ENCODE measurements at regions not wholly inside any gene's neighbourhood (a gene's known extent, or its start where the extent isn't known, plus 50 kb on each side); places are given as distances from the start of the nearest gene placed in this dataset.
A peak's percentile ranks its signal among the peaks of the same experiment; 100 is the strongest.

DNA sequence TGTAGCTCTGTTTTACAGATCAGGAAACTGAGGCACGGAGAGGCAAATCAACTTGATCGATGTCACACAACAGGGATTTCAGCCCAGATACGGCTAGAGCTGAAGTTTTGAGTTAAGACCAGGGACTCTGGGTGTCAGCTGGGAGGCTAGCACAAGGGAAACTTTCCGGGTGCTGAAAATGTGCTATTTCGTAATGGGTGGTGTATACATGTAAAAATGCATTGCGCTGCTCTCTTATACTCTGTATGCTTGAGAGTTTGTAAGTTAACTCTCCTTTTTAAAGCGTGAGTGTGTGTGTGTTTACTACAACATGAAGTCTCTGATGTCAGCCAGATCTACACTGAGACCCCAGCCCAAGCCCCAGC, 227.6 kb downstream of the MN1 start:
- DNase-seq (ENCODE audit: low spot score), result no peak

DNA sequence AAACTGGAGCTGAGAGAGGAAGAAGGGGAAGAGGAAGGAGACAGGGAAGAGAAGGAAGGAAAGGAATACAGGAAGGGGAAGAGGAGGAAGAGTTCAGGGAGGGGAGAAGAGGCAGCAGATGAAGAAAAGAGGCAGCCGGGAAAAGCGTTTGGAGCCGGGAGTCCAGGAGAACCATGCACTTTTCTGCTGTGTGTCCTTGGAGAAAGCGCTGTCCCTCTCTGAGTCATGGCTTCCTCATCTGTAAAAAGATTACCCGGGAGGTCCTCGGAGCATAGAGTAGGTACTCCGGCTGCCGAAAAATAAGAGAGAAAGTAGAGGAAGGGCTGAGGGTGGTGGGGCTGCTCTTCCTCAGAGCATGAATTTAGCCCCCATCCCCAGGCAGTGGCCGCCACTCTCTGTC, 226.9 kb downstream of the MN1 start:
- DNase-seq (ENCODE audit: low spot score), result no peak

DNA sequence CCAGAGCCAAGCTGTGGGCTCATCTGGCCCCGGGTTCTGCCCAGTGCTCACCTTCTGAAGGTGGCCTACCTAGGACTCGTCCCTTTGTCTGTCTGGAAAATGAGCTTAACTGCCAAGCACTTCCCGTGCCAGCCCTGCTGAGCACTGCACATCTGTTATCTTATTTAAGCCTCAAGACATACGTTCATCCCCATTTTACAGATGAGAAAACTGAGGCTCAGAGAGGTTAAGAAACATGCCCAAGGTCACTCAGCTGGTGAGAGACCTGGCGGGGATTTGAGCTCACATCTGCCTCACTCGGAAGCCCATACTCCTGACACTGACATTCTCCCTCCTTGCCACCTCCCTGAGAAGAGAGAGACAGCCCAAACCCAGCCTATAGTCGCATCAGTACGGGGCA, 226.2 kb downstream of the MN1 start:
- no peak for DNase-seq (ENCODE audit: low spot score)

DNA sequence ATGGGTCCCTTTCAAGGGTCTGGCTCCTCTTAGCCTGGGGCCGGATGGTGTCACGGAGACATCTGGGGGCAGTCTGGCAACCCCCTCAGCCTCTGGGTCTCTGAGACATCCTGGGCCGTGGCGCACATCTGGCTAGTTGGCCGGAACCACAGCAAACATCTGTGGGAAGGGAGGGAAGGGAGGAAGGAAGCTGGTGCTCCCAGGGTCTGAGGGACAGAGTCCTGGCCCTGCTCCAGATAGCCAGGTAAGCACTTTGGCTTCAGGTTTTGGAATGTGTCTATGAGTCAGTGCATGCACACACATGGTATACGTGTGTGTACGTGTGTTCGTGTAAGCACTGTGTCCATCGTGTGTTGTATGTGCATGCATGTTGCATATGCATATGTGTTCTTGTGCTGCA, 225.1 kb downstream of the MN1 start:
- no peak for DNase-seq (ENCODE audit: low spot score)

DNA sequence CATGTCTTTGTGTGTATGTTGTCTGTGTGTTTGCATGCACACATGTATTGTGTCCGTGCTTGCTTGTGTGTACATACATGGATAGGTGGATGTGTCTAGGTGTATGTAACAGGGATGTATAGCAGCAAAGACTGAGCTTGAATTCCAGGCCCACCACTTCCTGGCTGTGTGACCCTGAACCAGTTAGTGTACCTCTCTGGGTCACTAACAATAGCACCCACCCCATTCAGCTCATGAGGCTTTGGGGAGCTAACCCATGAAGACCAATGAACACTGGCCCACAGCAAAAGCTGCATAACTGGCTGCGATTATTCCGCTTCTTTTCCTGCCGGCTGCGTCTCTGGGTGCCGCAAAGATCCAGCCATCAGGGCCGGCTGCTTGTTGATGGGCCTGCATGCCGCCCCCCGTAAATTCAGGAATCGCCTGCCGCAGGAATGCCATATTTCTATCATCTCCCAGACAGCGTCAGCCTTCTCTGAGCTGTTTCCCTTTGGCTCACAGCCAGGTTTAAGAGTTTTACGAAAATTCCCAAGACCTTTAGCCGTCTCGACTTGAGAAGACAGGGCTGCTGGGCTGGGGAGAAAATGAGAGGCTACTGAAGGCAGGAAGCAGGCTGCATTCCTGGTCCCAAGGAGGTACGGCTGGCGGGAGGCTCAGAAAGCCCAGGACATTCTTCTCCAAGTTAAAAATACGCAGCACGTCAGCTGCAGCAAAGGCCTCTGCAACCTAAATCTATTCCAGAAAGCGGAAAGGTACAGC, 224.6 kb downstream of the MN1 start:
- no peak for DNase-seq (ENCODE audit: low spot score)

DNA sequence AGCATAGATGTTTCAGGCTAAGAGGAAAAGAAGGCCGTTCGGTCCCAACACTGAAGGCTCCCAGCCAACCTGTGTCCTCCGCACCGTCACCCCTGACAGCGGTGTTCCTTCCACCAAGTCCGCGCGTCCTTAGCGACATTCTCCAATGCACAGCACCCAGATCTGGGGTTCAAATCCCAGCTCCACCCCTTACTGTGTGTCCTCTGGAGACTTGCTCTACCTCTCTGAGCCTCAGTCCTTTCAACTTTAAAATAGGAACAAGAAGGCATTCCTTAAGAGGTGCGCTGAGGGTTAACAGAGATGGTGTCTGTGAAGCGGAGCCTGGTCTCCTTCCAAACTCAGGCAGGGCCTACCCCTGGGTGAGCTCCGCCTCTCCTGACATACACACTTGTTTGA, 224.0 kb downstream of the MN1 start:
- no peak for DNase-seq (ENCODE audit: low spot score)

DNA sequence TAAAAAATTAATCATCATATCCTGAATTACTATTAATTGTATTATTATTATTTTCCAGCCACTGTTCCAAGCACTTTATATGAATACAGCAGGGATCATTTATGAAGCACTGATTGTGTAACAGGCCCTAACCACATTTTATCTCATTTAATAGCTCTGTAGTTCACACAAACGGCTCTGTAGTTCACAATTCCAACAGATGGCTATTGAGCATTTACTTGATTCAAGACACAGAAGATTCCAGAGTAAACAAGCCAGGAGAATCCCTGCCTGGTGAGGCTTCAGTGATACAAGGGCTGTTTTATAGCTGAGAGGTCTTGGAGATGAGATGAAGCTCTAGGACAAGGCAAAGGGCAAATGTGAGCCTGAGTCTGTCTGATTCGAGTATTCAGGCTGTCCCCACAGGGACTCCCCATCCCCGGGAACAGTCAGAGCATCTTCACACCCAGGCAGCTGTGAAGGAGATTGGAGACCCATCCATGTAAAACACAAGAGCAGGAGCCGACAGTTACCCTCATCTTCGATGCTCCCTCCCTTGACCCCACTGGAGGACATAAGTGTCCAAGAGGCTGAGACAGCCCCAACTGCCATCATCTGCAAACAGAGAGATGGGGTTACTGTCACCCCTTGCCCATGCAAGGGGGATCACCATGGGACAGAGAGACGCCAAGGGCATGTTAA, 222.5 kb downstream of the MN1 start:
- DNase-seq (ENCODE audit: low spot score), result no peak

DNA sequence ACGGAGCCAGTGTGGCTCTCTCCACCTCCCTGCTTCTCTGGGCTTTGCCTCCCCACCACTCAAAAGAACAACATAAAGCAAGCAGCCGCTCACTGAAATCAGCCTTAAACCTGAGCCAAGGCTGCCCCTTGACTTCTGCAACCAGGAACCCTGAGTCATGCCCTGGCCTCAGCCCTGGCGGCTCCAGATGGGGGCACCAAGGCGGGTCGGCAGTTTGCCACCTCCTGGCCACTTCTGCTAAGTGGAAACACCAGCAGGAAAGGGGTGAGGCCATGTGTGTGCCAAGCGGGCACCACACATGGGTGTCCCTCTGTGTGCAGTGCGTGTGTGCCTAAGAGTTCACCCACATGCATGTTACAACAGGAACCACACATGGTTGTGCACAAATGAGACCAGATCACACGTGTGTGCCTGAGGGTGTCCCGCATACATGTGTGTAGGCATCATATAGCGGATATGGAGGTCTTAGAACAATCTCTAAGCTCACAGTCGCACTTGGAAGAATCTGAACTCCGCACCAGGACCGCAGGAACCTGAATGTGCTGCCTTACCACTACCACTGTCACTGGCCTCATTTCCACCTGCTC, 221.2 kb downstream of the MN1 start:
- no peak for DNase-seq (ENCODE audit: low spot score)

DNA sequence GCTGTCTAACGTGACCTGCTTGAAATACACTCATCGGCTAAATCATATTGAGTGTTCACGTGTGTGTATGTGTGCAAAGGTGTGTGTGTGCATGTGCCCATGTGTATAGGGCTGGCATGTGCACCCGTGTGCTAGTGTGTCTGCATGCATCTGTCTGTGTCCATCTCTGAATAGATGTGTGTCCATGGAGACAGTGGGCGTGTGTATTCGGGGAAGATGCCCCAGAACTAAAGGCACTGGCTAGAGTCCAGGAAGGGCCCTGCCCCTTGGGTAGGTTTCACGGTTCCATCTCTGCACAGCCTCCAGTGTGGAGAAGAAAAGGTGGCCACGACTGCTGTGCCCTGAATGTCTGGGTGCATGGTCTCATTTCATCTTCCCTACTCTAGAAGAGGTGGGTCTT, 220.3 kb downstream of the MN1 start:
- DNase-seq (ENCODE audit: low spot score), result no peak

DNA sequence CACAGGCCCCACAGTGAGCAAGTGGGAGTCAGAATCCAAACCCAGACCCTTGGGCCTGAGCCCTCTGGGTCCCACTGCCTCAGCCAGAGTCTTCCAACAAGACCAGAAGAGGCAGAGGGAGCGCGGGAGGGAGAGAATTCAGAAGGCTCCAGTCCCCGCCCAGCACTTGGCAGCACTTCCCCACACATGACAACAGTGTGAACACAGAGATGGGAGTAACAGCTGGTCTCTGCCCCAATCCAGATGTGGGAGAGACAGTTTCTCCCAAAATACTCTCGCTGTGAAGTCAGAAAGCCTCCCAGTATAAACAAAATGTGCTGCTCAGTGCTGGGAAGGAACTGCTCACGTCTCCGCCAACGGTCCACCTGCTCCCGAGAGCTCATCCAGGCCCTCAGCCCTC, 219.9 kb downstream of the MN1 start:
- peak; percentile 83 for DNase-seq (ENCODE audit: low spot score)

DNA sequence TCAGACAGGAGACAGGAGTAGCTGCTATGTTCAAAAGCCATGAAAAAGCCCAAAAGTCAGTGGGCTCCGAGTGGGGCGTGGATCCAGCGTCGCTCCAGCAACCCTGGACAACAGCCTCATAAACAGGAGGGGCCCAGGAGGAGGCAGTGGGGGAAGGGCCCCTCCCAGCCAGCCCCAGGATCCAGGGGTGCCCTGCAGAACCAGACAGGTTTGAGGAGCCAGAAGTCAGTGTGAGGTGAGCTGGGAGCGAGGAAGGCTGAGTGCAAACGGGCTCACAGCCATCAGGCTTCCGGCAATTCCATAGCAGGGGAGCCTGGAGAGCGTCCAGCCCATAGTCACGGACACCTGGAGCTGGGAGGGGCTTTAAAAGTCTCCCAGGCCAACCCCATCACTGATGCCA, 217.7 kb downstream of the MN1 start:
- DNase-seq (ENCODE audit: low spot score), result no peak

DNA sequence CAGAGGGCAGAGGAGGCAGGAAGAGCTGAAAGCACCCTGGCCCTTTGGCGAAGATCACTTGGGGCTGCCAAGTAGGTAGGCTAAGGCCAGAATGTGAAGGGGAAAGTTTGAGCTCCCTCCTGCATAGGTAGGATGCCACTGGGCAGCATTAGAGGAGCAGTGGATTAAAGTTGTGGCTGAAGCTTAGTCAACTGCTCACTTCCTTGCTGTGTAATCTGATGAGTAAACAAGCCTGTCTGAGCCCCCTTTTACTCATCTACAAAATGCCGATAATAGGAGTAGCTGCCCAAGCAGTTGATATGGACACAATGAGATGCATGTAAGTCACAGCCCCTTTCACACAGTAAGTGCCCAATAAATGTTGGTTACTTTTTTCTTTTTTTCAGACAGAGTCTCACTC, 216.4 kb downstream of the MN1 start:
- DNase-seq (ENCODE audit: low spot score), result no peak

DNA sequence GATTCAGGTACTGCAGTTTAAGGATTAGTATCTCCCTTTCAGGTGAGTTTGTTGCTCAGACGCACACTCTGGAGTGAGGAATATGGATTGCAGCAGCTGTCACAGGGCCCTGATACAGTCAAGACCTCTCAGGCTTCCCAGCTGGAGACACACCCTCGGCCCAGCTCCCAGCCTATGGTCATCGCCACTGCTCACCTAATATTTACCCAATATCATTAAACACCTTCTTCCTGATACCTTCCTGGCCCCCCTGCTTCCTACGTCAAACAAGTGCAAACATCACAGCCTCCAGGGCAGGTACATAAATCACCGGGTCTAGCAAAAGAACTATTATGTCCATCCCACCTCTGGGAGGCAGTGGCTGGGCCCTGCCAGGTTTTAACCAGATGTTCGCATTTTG, 213.3 kb downstream of the MN1 start:
- no peak for DNase-seq (ENCODE audit: low spot score)

DNA sequence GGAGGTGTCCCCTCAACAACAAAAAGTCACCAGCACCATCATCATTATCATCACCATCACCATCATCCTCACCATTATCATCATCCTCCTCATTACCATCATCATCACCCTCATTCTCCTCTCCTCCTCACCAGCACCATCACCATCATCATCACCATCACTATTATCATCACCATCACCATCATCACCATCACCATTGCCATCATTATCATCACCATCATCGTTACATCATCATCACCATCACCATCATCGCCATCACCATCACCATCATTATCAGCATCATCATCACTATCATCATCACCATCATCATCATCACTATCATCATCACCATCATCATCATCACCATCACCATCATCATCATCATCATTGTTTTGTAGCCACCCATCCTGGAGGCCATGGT, 212.6 kb downstream of the MN1 start:
- DNase-seq (ENCODE audit: low spot score), result no peak

DNA sequence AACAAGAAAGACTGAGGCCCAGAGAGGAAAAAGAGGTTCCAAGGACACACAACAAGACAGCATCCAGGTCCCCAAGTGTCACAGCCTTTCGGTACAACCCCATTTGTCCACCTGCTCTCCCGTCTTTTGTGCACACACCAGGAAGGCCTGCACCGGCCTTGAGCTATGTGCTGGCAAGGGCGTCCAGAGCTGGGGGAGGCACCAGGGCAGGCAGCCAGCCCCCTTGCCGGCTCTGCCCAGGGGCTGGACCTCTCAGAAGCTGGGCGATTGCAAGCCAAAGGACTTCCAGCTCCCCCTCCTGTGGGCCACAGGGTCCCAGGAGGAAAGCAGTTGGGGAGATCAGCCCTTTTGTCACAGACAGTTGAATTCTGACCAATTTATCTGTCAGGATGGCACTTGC, 210.5 kb downstream of the MN1 start:
- no peak for DNase-seq (ENCODE audit: low spot score)

DNA sequence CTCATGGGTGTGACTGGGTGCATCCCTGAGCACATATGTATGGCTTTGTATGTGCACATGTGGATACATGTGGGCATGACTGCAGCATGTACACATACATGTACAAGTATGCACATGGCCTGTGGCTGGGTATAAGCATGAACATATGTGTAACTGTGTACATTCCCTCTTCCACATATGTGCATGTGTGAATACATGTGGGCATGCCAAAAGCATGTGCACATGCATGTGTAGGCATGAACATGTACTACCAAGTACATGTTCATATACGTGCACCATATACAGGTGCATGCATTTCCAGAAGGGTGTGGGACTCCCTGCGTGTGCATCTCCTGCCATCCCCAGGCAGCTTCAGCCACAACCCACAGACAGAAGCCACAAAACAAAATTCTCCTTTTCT, 208.2 kb downstream of the MN1 start:
- no peak for DNase-seq (ENCODE audit: low spot score)

DNA sequence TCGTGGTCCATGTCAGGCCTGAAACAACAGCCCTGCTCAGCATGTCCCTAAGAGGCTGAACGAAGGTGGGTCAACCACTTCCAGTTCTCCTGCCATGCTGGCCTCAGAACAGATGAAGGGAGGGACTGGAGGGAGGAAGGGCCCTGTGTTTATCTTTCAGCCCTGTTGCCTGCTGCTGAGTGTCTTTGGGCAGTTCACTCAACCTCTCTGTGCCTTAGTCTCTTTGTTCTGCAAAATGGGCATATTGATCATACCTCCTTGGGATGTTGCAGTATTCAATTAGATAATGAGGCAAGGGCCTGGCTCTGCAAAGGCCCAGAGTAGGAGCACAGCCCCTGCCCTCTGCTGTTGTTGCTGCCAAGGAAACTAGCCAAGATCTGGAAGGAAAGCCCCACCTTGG, 207.5 kb downstream of the MN1 start:
- no peak for DNase-seq (ENCODE audit: low spot score)

DNA sequence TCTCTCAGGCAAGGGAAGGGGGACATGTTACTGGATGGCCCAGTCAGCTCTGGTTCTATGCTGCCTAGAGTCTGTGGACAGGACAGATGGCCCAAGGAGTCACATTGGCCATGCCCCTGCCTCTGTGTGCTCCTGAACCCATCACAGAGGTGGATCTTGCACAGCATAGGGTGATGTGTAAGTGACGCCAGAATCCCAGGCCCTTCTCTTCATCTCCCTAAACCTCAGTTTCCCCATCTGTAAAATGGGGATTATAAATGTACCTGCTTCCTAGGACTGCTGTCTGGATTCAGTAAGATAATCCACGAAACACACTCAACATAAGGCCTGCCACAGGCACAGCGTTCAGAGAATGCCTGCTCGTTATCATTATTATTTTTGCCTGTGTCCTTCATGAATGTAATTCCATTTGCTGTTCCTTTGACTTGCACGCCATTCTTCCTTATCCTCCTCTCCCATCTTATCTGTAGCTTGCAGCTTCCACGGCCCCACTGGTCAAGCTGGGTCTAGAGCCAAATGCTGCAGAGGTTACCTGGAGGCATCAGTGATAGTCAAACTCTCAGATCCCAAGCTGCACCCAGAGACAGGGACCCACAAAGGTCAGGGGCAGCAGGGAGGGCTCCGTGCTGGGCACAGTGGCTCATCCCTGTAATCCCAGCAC, 207.0 kb downstream of the MN1 start:
- no peak for DNase-seq (ENCODE audit: low spot score)

DNA sequence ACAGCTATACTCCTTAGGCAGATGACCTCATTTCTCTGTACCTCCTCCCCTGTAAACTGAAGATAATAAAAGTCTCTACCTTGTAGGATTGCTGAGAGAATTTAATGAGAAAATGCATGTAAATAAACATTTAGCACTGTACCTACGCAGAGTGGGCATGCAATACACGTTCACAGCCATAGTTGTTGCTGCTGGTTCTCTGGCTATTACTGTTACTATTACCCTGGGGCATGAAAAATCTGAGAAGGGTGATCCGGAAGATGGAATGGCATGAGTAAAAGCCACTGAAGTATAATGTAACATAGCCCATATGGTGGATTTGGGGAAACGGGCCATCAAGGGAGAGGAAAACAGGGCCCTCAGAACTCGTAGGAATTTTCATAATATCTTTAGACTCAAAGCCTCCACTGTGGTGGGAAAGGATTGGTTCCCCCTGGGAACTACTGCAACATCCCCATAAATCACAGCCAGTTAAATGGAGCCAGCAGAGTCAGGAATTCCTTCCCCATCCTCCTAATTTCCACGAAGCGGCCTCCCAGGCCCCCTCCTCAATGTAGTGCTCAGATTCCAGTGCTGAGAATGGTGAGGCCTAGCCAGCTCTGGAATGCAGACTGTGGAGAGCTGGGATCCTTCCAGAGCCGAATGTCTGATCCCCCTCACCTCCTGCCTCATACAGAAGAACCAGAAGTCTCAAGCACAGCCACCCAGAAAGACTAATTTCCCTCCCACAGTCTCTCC, 205.3 kb downstream of the MN1 start:
- DNase-seq (ENCODE audit: low spot score), result no peak

DNA sequence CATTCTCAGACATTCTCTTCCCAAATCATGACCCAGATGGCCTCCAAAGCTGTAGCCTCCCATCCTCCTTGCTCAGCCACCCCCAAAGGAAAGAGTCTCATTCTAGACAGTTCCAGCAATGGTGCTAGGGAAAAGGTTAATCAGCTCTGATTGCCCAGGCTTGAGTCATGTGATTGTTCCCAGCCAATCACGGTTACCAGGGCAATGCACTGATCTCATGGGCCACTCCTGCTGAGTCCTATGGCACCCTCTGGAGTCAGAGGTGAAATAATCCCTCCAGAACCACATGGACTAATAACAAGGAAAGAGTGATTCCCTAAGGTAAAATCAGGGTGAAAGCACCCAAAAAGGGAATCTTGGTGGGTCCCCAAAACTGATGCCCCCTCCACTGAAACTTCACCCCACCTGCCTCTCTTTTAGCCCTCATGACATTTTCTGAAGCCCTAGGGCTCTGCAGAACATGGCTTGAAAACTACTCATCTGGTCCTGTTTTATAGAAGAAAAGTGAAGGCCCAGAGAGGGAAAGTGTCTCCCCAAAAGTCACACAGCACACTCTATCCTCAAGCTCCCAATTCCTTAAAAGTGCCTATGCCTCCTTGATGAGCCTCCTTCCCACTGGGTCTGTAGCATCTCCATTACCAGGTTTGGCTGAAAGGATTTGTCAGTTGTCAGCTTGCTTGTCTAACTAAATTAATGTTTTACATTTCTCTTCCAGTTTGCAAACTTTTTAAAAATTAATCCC, 203.7 kb downstream of the MN1 start:
- DNase-seq (ENCODE audit: low spot score), result no peak

DNA sequence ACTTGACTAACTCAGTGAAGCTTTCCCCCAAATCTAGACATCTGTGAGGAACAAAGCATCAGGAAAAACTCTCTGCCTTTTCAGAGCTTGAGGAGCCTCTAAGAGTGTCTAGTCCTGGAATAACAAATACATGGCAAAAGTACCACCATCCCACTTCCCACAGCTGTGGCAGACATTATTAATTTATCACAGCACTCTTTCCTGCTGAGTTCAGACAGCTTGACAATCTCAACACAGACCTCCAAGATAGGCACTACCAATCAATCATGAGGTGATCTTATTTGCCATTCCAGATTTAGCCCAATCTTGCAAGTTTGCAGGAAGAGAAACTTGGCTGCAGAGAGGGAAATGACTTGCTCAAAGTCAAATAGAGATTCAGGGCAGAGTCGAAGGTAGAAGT, 202.8 kb downstream of the MN1 start:
- DNase-seq (ENCODE audit: low spot score), result no peak

DNA sequence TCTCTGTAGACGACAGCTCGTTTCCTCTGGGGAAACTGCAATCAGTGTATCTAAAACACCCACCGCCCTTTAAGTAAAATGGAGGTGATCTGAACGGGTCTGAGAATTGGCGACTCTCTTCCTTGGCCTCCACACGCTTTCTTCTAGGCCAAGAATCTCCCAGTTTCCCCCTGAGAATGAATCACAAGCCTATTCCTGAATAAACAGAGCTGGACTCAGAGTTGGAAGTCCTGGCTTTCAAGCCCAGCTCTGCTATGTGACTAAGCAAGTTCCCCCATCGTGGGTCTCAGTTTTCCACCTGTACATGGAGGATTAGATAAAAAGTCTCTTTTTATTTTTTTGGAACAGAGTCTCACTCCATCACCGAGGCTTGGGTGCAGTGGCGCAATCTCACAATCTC, 200.4 kb downstream of the MN1 start:
- no peak for DNase-seq (ENCODE audit: low spot score)
